ENCODE measurements at regions not wholly inside any gene's neighbourhood (a gene's known extent, or its start where the extent isn't known, plus 50 kb on each side); places are given as distances from the start of the nearest gene placed in this dataset.

DNA sequence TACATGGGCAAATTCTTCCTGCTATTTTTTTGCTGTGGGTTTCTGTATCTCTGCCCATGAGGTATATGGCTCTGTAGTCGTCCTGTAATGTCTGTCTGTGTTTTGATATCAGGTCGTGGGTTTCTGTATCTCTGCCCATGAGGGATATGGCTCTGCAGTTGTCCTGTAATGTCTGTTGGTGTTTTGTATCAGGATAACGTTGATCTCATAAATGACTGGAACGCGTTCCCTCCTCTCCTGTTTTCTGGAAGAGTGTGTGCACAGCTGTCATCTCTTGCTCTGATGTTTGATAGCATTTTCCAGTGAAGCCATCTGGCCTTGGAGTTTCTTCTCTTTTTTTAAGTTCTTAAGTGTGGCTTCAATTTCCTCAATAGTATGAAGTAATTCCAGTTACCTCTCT, 57.2 kb downstream of the SOX1 start:
- FAIRE-seq: no peak

DNA sequence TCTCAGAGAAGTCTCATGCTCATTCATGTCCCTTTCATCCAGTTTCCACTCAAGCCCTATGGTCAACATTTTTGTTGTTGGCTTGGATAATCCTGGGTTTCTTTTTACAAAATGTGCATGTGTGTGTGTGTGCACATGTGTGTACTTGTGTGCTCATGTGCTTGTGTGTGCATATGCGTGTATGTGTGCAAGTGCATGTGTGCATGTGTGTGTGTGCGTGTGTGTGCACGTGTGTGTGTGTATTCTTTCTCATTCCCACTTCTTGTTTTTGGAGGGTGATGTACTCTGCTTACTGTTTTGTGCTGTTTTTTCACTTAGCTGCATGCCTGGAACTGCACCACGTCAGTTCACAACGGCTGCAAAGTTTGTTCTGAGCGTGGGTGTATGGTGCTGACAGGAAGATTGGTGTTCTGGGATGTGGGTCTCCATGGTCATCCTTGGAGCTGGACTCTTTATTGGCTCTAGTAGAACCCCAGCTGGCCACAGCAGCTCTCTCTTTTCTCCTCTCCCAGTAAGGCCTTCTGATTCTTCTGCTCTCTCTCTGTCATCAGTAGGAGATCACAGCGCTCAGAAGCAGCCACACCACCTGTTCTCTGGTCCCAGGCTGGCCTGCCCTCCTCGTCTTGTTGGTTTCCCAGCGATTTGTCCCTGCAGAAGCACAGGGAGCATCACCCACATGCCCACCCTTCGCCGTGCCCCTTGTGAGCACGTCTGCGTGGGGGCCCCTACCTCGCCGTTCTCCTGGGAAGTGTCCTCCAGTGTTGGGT, 60.8 kb downstream of the SOX1 start:
- no peak for FAIRE-seq

GRCh38 chr13:112128331-112128610, 61.3 kb downstream of the SOX1 start:
- no peak for FAIRE-seq

DNA sequence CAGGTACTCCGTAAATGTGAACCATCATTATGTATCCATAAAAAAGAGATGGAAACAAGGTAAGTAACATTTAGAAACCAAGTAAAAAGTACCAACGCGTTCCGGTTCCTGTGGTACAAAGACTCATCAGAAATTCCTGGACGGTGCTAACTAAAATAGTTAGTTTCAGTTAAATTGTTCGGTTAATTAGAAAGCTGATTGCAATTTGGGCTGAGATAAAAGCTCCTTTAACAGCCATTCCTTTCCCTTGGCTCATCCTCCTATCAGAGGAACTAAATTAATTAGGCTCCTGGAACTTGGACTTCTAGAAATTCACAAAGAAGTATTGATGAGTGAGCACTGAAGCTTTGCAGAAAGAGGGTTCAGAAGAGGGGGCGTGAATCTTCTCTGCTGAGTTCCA, 63.5 kb downstream of the SOX1 start:
- FAIRE-seq: no peak

- no peak for FAIRE-seq
These were observed 64.2 kb downstream of the SOX1 start for GRCh38 chr13:112131081-112131712.

DNA sequence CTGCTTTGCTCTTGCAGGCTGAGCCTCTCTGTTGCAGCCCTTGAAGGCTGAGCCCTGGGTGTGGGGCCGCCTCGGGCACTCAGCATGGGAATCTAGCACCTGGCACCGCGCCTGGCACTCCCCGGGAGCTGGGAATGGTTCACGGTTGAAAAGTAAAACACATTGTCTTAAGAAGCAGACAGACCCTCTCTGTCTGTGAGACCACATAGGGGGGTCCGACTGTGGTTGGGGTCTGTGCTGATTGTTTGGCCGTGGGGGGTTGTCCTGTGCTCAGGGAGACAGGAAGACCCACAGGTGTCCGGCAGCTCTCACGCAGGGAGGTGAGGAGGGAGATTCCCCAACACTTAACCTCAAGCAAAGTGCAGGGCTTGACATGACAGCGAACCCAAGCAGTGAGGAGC, 64.8 kb downstream of the SOX1 start:
- no peak for FAIRE-seq

- FAIRE-seq: no peak
These were observed 65.2 kb downstream of the SOX1 start for GRCh38 chr13:112132142-112132541.

DNA sequence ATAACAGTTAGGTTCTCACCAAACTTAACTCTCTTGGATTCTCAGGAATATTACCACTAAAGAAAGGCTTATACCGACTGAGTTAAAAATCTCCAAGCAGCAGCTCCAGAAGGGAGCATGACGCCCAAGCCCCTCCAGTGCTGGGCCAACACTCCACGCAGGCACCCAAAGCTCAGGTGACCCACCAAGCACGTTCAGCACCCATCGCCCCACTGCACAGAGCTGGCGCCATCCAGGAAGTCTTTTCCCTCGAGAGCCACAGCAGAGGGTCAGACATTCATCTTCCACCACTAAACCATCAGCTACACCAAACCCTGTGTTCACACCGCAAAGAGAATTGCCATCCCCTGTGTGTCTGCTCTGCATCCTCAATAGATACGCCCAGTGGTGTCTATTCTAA, 65.7 kb downstream of the SOX1 start:
- no peak for FAIRE-seq

GRCh38 chr13:112133499-112134390, 66.8 kb downstream of the SOX1 start:
- no peak for FAIRE-seq

GRCh38 chr13:112134391-112135075, 67.6 kb downstream of the SOX1 start:
- FAIRE-seq: no peak

DNA sequence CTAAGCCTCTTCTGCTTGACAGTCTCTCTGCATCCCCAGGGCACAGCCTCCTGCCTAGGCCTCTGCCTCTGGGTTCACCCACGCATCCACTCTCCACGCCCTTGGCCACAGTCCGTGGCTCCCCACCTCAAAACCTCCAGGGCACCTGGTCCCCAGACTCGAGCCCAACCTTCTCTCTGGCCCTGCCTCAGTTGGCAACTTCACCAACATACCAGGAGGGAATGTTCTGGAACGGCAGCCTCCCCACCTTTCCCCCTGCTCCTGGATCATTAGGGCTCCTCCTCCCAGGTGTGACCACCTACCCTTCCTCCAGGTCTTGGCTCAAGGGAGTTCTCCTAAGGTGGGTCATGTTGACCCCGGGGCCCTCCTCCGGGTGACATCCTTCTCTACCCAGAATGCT, 69.1 kb downstream of the SOX1 start:
- FAIRE-seq: no peak

DNA sequence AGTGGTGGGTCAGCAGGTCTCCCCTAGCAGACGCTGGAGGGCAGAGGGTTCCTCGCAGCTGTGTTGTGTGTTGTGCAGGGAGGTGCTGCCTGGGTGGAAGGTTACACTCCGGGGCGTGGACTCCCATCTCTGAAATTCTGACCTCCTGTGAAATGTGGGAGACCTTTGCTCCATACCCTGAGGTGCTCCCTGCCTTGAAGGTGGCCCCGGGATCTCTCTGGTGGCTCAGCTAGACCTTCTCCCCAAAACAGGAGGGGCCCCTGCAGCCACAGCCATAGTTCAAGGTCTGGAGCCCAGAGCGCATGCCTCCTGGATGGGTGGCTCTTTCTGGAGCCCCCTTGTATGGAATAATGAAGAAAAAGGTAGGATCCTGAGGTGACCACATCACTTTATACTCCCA, 70.2 kb downstream of the SOX1 start:
- no peak for FAIRE-seq

- no peak for FAIRE-seq
These were observed 73.4 kb downstream of the SOX1 start for GRCh38 chr13:112140366-112140765.

- FAIRE-seq: no peak
These were observed 74.9 kb downstream of the SOX1 start for GRCh38 chr13:112141643-112142400.

GRCh38 chr13:112142401-112142930, 75.5 kb downstream of the SOX1 start:
- no peak for FAIRE-seq

DNA sequence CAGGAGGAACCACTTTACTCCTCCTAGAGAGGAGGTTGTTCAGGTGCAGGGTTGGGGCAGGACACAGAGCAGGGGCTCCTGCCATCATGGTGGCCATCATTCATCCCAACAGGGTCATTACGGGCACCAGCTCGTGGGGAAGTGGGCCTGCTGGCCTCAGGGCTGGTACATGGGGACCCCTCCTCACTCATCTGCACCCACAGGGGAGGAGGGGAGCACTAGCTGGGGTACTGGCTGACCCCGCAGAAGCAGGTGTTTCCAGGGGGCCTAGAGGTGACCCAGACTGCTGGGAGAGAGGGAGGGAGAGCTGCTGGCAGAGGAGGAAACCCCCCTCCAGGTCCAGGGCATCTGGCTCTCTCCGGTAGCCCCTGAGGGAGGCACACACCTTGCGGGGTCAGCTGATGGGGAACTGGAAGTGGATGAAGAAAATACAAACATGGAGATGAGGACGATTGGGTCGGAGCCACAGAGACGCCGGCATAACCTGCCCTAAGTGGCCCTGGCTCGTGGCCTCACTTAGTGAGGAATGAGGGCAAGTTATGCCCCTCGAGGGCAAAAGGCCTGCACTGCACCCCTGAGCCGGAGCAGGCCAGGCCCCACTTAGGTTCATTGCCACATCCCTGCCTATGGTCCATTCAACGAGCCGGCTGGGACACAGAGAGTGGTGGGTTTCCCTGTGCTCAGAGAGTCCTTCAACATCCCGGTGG, 76.2 kb downstream of the SOX1 start:
- FAIRE-seq: no peak

DNA sequence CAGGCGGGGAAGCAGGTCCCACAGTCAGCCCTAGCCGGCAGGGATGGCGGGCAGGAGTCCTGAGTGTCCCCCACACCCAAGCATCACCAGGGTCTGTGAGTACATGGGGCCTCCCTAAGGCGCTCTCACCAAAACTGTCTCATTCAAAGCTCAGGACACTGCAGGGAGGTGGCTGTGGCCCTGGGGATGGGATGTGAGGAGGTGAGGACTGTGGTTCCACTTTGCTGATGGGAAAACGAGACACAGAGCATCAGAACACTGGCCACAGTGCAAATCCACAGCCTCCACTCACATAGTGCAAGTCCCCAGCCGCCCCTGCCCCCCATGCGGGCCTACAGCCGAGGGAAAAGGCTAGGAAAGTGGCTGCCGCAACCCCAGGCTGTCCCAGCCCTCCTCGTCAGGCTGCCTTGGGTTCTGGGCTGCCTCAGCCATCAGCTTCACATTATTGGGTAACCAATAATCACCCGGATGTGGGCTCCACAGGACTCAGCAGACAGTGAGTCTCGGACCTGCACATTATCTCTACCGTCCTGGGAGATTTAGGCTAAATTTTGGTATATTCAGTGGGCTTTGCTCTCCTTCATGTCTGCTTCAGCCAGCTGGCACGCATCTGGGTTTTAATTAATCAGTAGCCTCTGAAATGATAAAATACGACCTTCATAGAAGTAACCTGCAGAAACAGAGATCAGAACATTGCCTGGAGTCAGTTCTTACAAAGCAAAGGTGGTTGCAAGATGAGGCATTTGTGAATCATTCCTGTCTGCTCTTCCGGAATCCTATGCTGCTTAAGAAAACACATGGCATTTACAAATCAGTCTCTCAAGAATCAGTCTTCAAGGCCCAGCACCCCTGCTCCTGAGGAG, 77.0 kb downstream of the SOX1 start:
- FAIRE-seq: no peak

GRCh38 chr13:112144616-112145550, 77.9 kb downstream of the SOX1 start:
- FAIRE-seq: no peak

GRCh38 chr13:112145551-112146360, 78.8 kb downstream of the SOX1 start:
- no peak for FAIRE-seq

Data from A204.1 (cell line).